H1 (cell line): ENCODE measurements at regions not wholly inside any gene's neighbourhood (a gene's known extent, or its start where the extent isn't known, plus 50 kb on each side); places are given as distances from the start of the nearest gene placed in this dataset.

Source experiments
- ATF2 ChIP-seq: IDR thresholded peaks from 2 replicates; pipeline ENCODE4 v1.6.1; 2012; ENCODE audit warnings: low read length, inconsistent platforms
- EP300 ChIP-seq, 2 experiments: IDR thresholded peaks; 1 replicate in 1 of 2; 2 replicates in 1 of 2; pipeline ENCODE4 v1.6.1; 2011 to 2012; ENCODE audit warnings: low read depth in 2 of 2, low read length in 2 of 2, mild to moderate bottlenecking in 2 of 2, borderline replicate concordance in 1 of 2, inconsistent platforms in 1 of 2, moderate library complexity in 1 of 2
- GABPA ChIP-seq: IDR thresholded peaks from 2 replicates; pipeline ENCODE4 v1.6.1; 2011; ENCODE audit warnings: mild to moderate bottlenecking, low read length, moderate library complexity, borderline replicate concordance; ENCODE audit not compliant: insufficient read depth
- NANOG ChIP-seq: IDR thresholded peaks from 2 replicates; pipeline ENCODE4 v1.6.1; 2011; ENCODE audit warnings: low read length, low read depth, mild to moderate bottlenecking, inconsistent platforms; ENCODE audit not compliant: insufficient read depth, poor library complexity, severe bottlenecking
- SAP30 ChIP-seq: fragments of 300-600 bp; sonication (generic); IDR thresholded peaks from 2 replicates; pipeline ENCODE4 v1.7.1; 2012; ENCODE audit warnings: low read length, moderate library complexity, mild to moderate bottlenecking, inconsistent platforms; ENCODE audit not compliant: insufficient read depth, insufficient replicate concordance

GRCh38 chrX:7254144-7254543, 106.2 kb upstream of the PUDP start (continued):
- TF ChIP-seq ATF2 (no peak), SAP30 (no peak), NANOG (no peak), GABPA (no peak), EP300 (IDR thresholded peaks at IDR 0.05; ENCODE audit: borderline replicate concordance in 1 of 2, low read depth in 2 of 2, low read length in 2 of 2) (no peak)
